Effector memory CD4-positive, alpha-beta T cell (primary cell): ENCODE measurements at regions not wholly inside any gene's neighbourhood (a gene's known extent, or its start where the extent isn't known, plus 50 kb on each side); places are given as distances from the start of the nearest gene placed in this dataset.

ENCODE experiments used
- DNase-seq, 3 donors: peaks; one replicate each; pipeline ENCODE4 v3.0.0-alpha.2; 2020
- H3K27ac ChIP-seq: 2 replicates; pipeline ENCODE4 v1.7.0; 2013; ENCODE audit warnings: mild to moderate bottlenecking, low read length, moderate library complexity; ENCODE audit not compliant: insufficient read depth, poor library complexity, severe bottlenecking
- H3K27me3 ChIP-seq: replicated peaks from 2 replicates; pipeline ENCODE4 v1.7.0; 2013; ENCODE audit warnings: mild to moderate bottlenecking, low read length; ENCODE audit not compliant: insufficient read depth, control insufficient read depth, poor library complexity, severe bottlenecking
- H3K36me3 ChIP-seq: 2 replicates; pipeline ENCODE4 v1.7.0; 2013; ENCODE audit warnings: mild to moderate bottlenecking, low read length, moderate library complexity; ENCODE audit not compliant: control insufficient read depth, insufficient read depth
- H3K4me1 ChIP-seq: 2 replicates; pipeline ENCODE4 v1.7.0; 2013; ENCODE audit warnings: low read length, mild to moderate bottlenecking; ENCODE audit not compliant: control insufficient read depth, insufficient read depth, poor library complexity, severe bottlenecking
- H3K4me3 ChIP-seq: 2 replicates; pipeline ENCODE4 v1.7.0; 2013; ENCODE audit warnings: low read length, low read depth, mild to moderate bottlenecking; ENCODE audit not compliant: insufficient read depth, poor library complexity, severe bottlenecking
- H3K9me3 ChIP-seq: 2 replicates; pipeline ENCODE4 v1.7.0; 2013; ENCODE audit warnings: mild to moderate bottlenecking, low read length, moderate library complexity; ENCODE audit not compliant: control insufficient read depth

- Histone ChIP-seq H3K27ac (no peak overlapping the region), H3K9me3 (no peaks in the 10 kb centered on the region), H3K4me3 (no peak overlapping the region), H3K27me3 (no peaks in the 10 kb centered on the region), H3K36me3 (no peaks in the 10 kb centered on the region), H3K4me1 (peaks cover 55% of the 10 kb centered on the region)
- DNase-seq: no peak
Observed at GRCh38 chr6:25010902-25011625, 75.3 kb upstream of the RIPOR2 start.

DNA sequence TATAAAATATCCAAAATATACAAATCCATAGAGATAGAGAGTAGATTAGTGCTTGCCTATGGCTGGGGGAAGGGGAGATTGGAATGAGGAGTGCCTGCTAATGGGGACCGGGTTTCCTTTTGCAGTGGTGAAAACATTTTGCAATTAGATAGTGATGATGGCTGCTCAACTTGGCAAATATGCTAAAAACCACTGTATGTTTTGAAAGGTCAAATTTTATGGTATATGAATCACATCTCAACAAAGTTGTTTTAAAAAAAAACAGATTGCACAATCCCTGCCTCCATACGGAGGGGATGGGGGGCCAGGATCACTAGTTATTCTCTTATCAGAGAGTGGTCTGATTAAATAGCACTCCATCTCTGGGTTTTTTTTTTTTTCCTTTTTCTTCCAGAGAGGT lies 76.9 kb upstream of the RIPOR2 start:
- peaks cover 45% of the 10 kb centered on the region for H3K4me1 ChIP-seq
- no peak for DNase-seq
- no peaks in the 10 kb centered on the region for H3K27me3 ChIP-seq
- H3K9me3 ChIP-seq: no peaks in the 10 kb centered on the region
- no peaks in the 10 kb centered on the region for H3K36me3 ChIP-seq
- H3K27ac ChIP-seq: no peak overlapping the region
- H3K4me3 ChIP-seq: no peak overlapping the region

- no peak for DNase-seq
- H3K4me3 ChIP-seq: no peak overlapping the region
- H3K9me3 ChIP-seq: no peaks in the 10 kb centered on the region
- no peaks in the 10 kb centered on the region for H3K36me3 ChIP-seq
- H3K27ac ChIP-seq: no peak overlapping the region
- H3K27me3 ChIP-seq: no peaks in the 10 kb centered on the region
- peaks cover 43% of the 10 kb centered on the region for H3K4me1 ChIP-seq
Observed at GRCh38 chr6:25013246-25013645, 77.5 kb upstream of the RIPOR2 start.

- DNase-seq: no peak
- Histone ChIP-seq H3K27me3 (no peaks in the 10 kb centered on the region), H3K36me3 (no peaks in the 10 kb centered on the region), H3K27ac (peak overlapping the region; percentile 72), H3K4me1 (peaks cover 32% of the 10 kb centered on the region), H3K9me3 (no peaks in the 10 kb centered on the region), H3K4me3 (no peak overlapping the region)
Observed at GRCh38 chr6:25014369-25014768, 78.6 kb upstream of the RIPOR2 start.

DNA sequence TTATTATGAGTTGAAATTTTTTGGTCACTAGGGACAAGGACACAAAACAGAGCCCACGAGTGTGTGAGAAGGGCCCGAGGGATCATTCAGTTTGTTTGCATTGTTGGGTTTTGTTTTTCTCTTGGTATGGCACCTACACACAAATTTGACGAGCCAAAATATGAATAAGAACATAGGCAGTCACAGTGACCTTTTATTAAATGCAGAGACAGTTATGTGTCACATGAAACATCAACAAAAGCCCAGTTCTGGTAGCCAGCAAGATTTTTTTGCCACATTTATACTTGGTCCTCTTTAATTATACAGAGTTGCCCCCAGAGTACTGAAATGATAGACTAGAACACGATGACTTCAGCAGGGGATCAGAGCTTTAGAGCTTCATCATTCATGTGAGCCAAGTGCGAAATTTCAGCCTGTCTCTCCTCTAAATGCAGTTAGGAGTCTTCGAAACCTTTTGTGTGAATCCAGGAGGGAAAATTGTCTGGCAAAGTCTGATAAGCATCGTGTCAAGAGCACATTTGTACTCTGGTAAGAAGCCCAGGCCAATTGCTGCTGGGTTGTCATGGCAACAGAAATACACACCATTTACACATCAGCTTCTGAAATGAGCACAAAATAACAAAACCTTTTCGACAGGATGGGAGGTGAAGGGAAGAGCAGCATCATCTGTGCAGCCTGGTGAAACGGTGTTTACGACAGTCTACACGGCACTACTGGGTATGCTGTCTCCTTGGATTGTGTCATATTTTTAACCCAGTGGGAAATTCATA lies 79.2 kb upstream of the RIPOR2 start:
- Histone ChIP-seq H3K27me3 (no peaks in the 10 kb centered on the region), H3K4me3 (no peak overlapping the region), H3K36me3 (no peaks in the 10 kb centered on the region), H3K9me3 (no peaks in the 10 kb centered on the region), H3K4me1 (peaks cover 26% of the 10 kb centered on the region), H3K27ac (peak overlapping the region; percentile 72)
- DNase-seq: peak; percentile 16 to 41 (median 33)

- H3K36me3 ChIP-seq: no peaks in the 10 kb centered on the region
- DNase-seq: no peak
- H3K27me3 ChIP-seq: no peaks in the 10 kb centered on the region
- H3K4me1 ChIP-seq: peaks cover 22% of the 10 kb centered on the region
- H3K9me3 ChIP-seq: no peaks in the 10 kb centered on the region
- H3K4me3 ChIP-seq: no peak overlapping the region
- no peak overlapping the region for H3K27ac ChIP-seq
Observed at GRCh38 chr6:25016014-25016720, 80.4 kb upstream of the RIPOR2 start.

- Histone ChIP-seq H3K36me3 (no peaks in the 10 kb centered on the region), H3K4me1 (peaks cover 22% of the 10 kb centered on the region), H3K27ac (peak overlapping the region; percentile 38), H3K27me3 (no peaks in the 10 kb centered on the region), H3K9me3 (no peaks in the 10 kb centered on the region), H3K4me3 (no peak overlapping the region)
- no peak for DNase-seq
Observed at GRCh38 chr6:25017486-25017885, 81.7 kb upstream of the RIPOR2 start.

GRCh38 chr6:25017932-25018567 lies 82.3 kb upstream of the RIPOR2 start:
- peak overlapping the region; percentile 38 for H3K27ac ChIP-seq
- DNase-seq: peak; percentile 61 to 71 (median 67)
- no peak overlapping the region for H3K4me3 ChIP-seq
- no peaks in the 10 kb centered on the region for H3K27me3 ChIP-seq
- no peaks in the 10 kb centered on the region for H3K36me3 ChIP-seq
- H3K9me3 ChIP-seq: no peaks in the 10 kb centered on the region
- peaks cover 22% of the 10 kb centered on the region for H3K4me1 ChIP-seq

DNA sequence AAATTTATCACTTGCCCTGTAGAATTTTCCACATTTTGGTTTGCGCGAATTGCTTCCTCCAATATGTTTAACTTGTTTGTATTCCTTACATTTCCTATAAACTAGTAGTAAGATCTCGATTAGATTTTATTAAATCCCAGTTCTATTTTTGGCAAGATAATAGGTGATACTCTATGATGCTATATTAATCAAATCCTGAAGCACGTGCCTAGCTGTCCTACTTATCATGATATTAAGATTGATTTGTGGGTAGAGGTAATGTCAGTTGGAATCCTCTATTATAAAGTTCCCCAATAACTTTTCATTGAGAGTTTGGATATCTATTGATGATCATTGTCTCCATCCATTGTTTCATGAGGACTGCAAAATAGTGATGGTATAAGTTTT lies 82.8 kb upstream of the RIPOR2 start:
- Histone ChIP-seq H3K27me3 (no peaks in the 10 kb centered on the region), H3K9me3 (no peaks in the 10 kb centered on the region), H3K4me1 (peaks cover 22% of the 10 kb centered on the region), H3K36me3 (no peaks in the 10 kb centered on the region), H3K27ac (no peak overlapping the region), H3K4me3 (no peak overlapping the region)
- DNase-seq: no peak
